Stimulated activated naive CD8-positive, alpha-beta T cell treated with anti-CD3 and anti-CD28 coated beads, Interleukin-15, amount 100 ng/mL, for 72 hours (primary cell): ENCODE measurements at regions not wholly inside any gene's neighbourhood (a gene's known extent, or its start where the extent isn't known, plus 50 kb on each side); places are given as distances from the start of the nearest gene placed in this dataset.

ENCODE experiments used
- ATAC-seq: fragments of 150-1000 bp; cut with Tn5 transposase; 2 replicates; pipeline ENCODE4 v1.10.0; 2021; ENCODE audit warnings: mild to moderate bottlenecking, moderate library complexity
- DNase-seq, 2 donors: peaks; one replicate each; pipeline ENCODE4 v3.0.0; 2021 to 2022
- H3K27ac Mint-ChIP-seq, 2 donors: one replicate each; pipeline ENCODE4 v1.8.0; 2022; ENCODE audit warnings: mild to moderate bottlenecking in 2 of 2, mixed read lengths in 2 of 2, moderate library complexity in 2 of 2
- H3K27me3 Mint-ChIP-seq: one replicate; pipeline ENCODE4 v1.8.0; 2022; ENCODE audit warnings: mixed read lengths
- H3K4me1 Mint-ChIP-seq: one replicate; pipeline ENCODE4 v1.8.0; 2022; ENCODE audit warnings: mild to moderate bottlenecking, mixed read lengths
- H3K4me3 Mint-ChIP-seq, 2 donors: one replicate each; pipeline ENCODE4 v1.8.0; 2022; ENCODE audit warnings: mild to moderate bottlenecking in 2 of 2, mixed read lengths in 2 of 2, moderate library complexity in 1 of 2
- H3K9me3 Mint-ChIP-seq, 2 donors: one replicate each; pipeline ENCODE4 v1.8.0; 2022; ENCODE audit warnings: mixed read lengths in 2 of 2

- H3K4me1 Mint-ChIP-seq: no peaks in the 10 kb centered on the region
- no peak for DNase-seq
- no peak overlapping the region for H3K27ac Mint-ChIP-seq
- H3K9me3 Mint-ChIP-seq: peaks cover 0 to 8% of the 10 kb centered on the region in 2 donors
- H3K27me3 Mint-ChIP-seq: peaks cover 47% of the 10 kb centered on the region
- H3K4me3 Mint-ChIP-seq: no peak overlapping the region
- no peak for ATAC-seq
Measured at GRCh38 chr5:2201421-2201820, 318.7 kb upstream of the IRX4 start.

GRCh38 chr5:2201011-2201410 is 318.3 kb upstream of the IRX4 start:
- H3K4me1 Mint-ChIP-seq: no peaks in the 10 kb centered on the region
- peaks cover 43% of the 10 kb centered on the region for H3K27me3 Mint-ChIP-seq
- DNase-seq (no peak), ATAC-seq (no peak)
- H3K9me3 Mint-ChIP-seq: peaks cover 3 to 12% of the 10 kb centered on the region in 2 donors
- no peak overlapping the region for H3K4me3 Mint-ChIP-seq
- H3K27ac Mint-ChIP-seq: no peak overlapping the region

GRCh38 chr5:2200261-2200950 is 317.7 kb upstream of the IRX4 start:
- Mint-ChIP-seq H3K9me3 (peaks cover 8 to 18% of the 10 kb centered on the region in 2 donors), H3K27ac (peak overlapping the region in 1 of 2 donors; percentile 54), H3K4me3 (no peak overlapping the region), H3K4me1 (no peaks in the 10 kb centered on the region), H3K27me3 (peaks cover 41% of the 10 kb centered on the region)
- no peak for ATAC-seq
- DNase-seq: no peak

GRCh38 chr5:2199697-2200096 is 317.0 kb upstream of the IRX4 start:
- ATAC-seq: no peak
- DNase-seq: no peak
- peaks cover 34% of the 10 kb centered on the region for H3K27me3 Mint-ChIP-seq
- peaks cover 8 to 21% of the 10 kb centered on the region in 2 donors for H3K9me3 Mint-ChIP-seq
- no peaks in the 10 kb centered on the region for H3K4me1 Mint-ChIP-seq
- H3K27ac Mint-ChIP-seq: no peak overlapping the region
- no peak overlapping the region for H3K4me3 Mint-ChIP-seq

- no peaks in the 10 kb centered on the region for H3K4me1 Mint-ChIP-seq
- H3K9me3 Mint-ChIP-seq: peaks cover 8 to 21% of the 10 kb centered on the region in 2 donors
- DNase-seq: no peak
- H3K27me3 Mint-ChIP-seq: peaks cover 35% of the 10 kb centered on the region
- no peak for ATAC-seq
- no peak overlapping the region for H3K27ac Mint-ChIP-seq
- H3K4me3 Mint-ChIP-seq: no peak overlapping the region
Measured at GRCh38 chr5:2196989-2197619, 314.4 kb upstream of the IRX4 start.

GRCh38 chr5:2196416-2196815 is 313.7 kb upstream of the IRX4 start:
- Mint-ChIP-seq H3K9me3 (peaks cover 8 to 21% of the 10 kb centered on the region in 2 donors), H3K4me3 (no peak overlapping the region), H3K27ac (no peak overlapping the region), H3K27me3 (peaks cover 36% of the 10 kb centered on the region), H3K4me1 (no peaks in the 10 kb centered on the region)
- ATAC-seq (no peak), DNase-seq (no peak)

- Mint-ChIP-seq H3K27me3 (peaks cover 30% of the 10 kb centered on the region), H3K4me1 (no peaks in the 10 kb centered on the region), H3K27ac (no peak overlapping the region), H3K9me3 (peaks cover 8 to 21% of the 10 kb centered on the region in 2 donors), H3K4me3 (no peak overlapping the region)
- DNase-seq: no peak
- ATAC-seq: no peak
Measured at GRCh38 chr5:2194949-2195348, 312.2 kb upstream of the IRX4 start.

GRCh38 chr5:2194236-2194555 is 311.5 kb upstream of the IRX4 start:
- peak overlapping the region in 1 of 2 donors; percentile 67 for H3K27ac Mint-ChIP-seq
- no peak for DNase-seq
- H3K4me3 Mint-ChIP-seq: no peak overlapping the region
- ATAC-seq: no peak
- H3K9me3 Mint-ChIP-seq: peaks cover 8 to 21% of the 10 kb centered on the region in 2 donors
- H3K27me3 Mint-ChIP-seq: peaks cover 28% of the 10 kb centered on the region
- no peaks in the 10 kb centered on the region for H3K4me1 Mint-ChIP-seq

GRCh38 chr5:2193542-2194235 is 311.0 kb upstream of the IRX4 start:
- H3K4me3 Mint-ChIP-seq: no peak overlapping the region
- DNase-seq: no peak

GRCh38 chr5:2193142-2193541 is 310.4 kb upstream of the IRX4 start:
- DNase-seq: no peak
- H3K9me3 Mint-ChIP-seq: peaks cover 8 to 21% of the 10 kb centered on the region in 2 donors
- H3K4me3 Mint-ChIP-seq: no peak overlapping the region
- H3K27me3 Mint-ChIP-seq: peaks cover 28% of the 10 kb centered on the region
- no peaks in the 10 kb centered on the region for H3K4me1 Mint-ChIP-seq
- no peak overlapping the region for H3K27ac Mint-ChIP-seq
- no peak for ATAC-seq

More at GRCh38 chr5:2193542-2194235, 311.0 kb upstream of the IRX4 start:
- H3K27ac Mint-ChIP-seq: no peak overlapping the region
- H3K4me1 Mint-ChIP-seq: no peaks in the 10 kb centered on the region
- peaks cover 28% of the 10 kb centered on the region for H3K27me3 Mint-ChIP-seq
- no peak for ATAC-seq
- peaks cover 8 to 21% of the 10 kb centered on the region in 2 donors for H3K9me3 Mint-ChIP-seq

- ATAC-seq: no peak
- Mint-ChIP-seq H3K9me3 (peaks cover 8 to 21% of the 10 kb centered on the region in 2 donors), H3K27ac (no peak overlapping the region), H3K27me3 (peaks cover 23% of the 10 kb centered on the region), H3K4me3 (no peak overlapping the region), H3K4me1 (no peaks in the 10 kb centered on the region)
- no peak for DNase-seq
Measured at GRCh38 chr5:2192496-2192895, 309.8 kb upstream of the IRX4 start.

- Mint-ChIP-seq H3K27me3 (peaks cover 18% of the 10 kb centered on the region), H3K4me1 (no peaks in the 10 kb centered on the region), H3K9me3 (peaks cover 8 to 16% of the 10 kb centered on the region in 2 donors), H3K27ac (no peak overlapping the region), H3K4me3 (no peak overlapping the region)
- no peak for DNase-seq
- ATAC-seq: peak; percentile 20
Measured at GRCh38 chr5:2191972-2192371, 309.2 kb upstream of the IRX4 start.

GRCh38 chr5:2190549-2190948 is 307.8 kb upstream of the IRX4 start:
- H3K4me1 Mint-ChIP-seq: no peaks in the 10 kb centered on the region
- H3K9me3 Mint-ChIP-seq: peaks cover under 1 to 5% of the 10 kb centered on the region in 2 donors
- no peak for DNase-seq
- H3K27me3 Mint-ChIP-seq: peaks cover 14% of the 10 kb centered on the region
- ATAC-seq: no peak
- H3K27ac Mint-ChIP-seq: no peak overlapping the region
- H3K4me3 Mint-ChIP-seq: no peak overlapping the region

GRCh38 chr5:2188661-2189060 is 305.9 kb upstream of the IRX4 start:
- H3K9me3 Mint-ChIP-seq: no peaks in the 10 kb centered on the region

GRCh38 chr5:2188137-2188536 is 305.4 kb upstream of the IRX4 start:
- no peak for ATAC-seq
- Mint-ChIP-seq H3K27me3 (peaks cover 22% of the 10 kb centered on the region), H3K4me3 (no peak overlapping the region), H3K27ac (no peak overlapping the region), H3K9me3 (no peaks in the 10 kb centered on the region), H3K4me1 (no peaks in the 10 kb centered on the region)
- DNase-seq: no peak

More at GRCh38 chr5:2188661-2189060, 305.9 kb upstream of the IRX4 start:
- Mint-ChIP-seq H3K27me3 (peaks cover 22% of the 10 kb centered on the region), H3K4me3 (no peak overlapping the region), H3K4me1 (no peaks in the 10 kb centered on the region), H3K27ac (no peak overlapping the region)
- ATAC-seq: no peak
- no peak for DNase-seq

- Mint-ChIP-seq H3K4me1 (no peaks in the 10 kb centered on the region), H3K4me3 (no peak overlapping the region)
- ATAC-seq: no peak
Measured at GRCh38 chr5:2187687-2188086, 305.0 kb upstream of the IRX4 start.

More at GRCh38 chr5:2187687-2188086, 305.0 kb upstream of the IRX4 start:
- Mint-ChIP-seq H3K27me3 (peaks cover 18% of the 10 kb centered on the region), H3K27ac (no peak overlapping the region), H3K9me3 (no peaks in the 10 kb centered on the region)
- no peak for DNase-seq
